ENCODE measurements at regions not wholly inside any gene's neighbourhood (a gene's known extent, or its start where the extent isn't known, plus 50 kb on each side); places are given as distances from the start of the nearest gene placed in this dataset.

GRCh38 chr15:66954601-66955000 lies 110.8 kb upstream of the SMAD3 start (continued):
- TF ChIP-seq PRDM15 (CRISPR knock-in tag; IDR thresholded peaks at IDR 0.05), result no peak

GRCh38 chr15:66955001-66955516 lies 110.3 kb upstream of the SMAD3 start:
- DNase-seq (ENCODE audit: low spot score), result no peak
- POLR2A ChIA-PET, result no interaction called here
- Mint-ChIP-seq H3K4me3 (no peak overlapping the region), H3K27me3 (ENCODE audit: low read depth) (no peaks in the 10 kb centered on the region), H3K27ac (no peak overlapping the region), H3K36me3 (no peaks in the 10 kb centered on the region), H3K9me3 (no peaks in the 10 kb centered on the region), H3K4me1 (no peaks in the 10 kb centered on the region)
- ATAC-seq, result no peak; the same call in 1 of the 2 replicates
- TF ChIP-seq ERG (CRISPR knock-in tag; IDR thresholded peaks at IDR 0.05) (no peak), HMGXB4 (CRISPR knock-in tag; IDR thresholded peaks at IDR 0.05) (no peak), ZNF532 (CRISPR knock-in tag; IDR thresholded peaks at IDR 0.05; ENCODE audit: borderline replicate concordance) (no peak), ZNF263 (CRISPR knock-in tag; IDR thresholded peaks at IDR 0.05; ENCODE audit: low read depth) (no peak), CREB1 (CRISPR knock-in tag; IDR thresholded peaks at IDR 0.05) (no peak), ZBTB43 (CRISPR knock-in tag; IDR thresholded peaks at IDR 0.05) (no peak)
- CTCF ChIA-PET, result interaction anchor here (1.3 kb wide), 1 partner anchor 8 kb away, joined by 4 read pairs; no protein-coding TSS in a partner anchor

- DNase-seq (ENCODE audit: low spot score) (no peak), ATAC-seq (no peak)
- Mint-ChIP-seq H3K27ac (no peak overlapping the region; the same call in 1 of the 2 replicates), H3K4me1 (no peaks in the 10 kb centered on the region), H3K36me3 (no peaks in the 10 kb centered on the region), H3K27me3 (ENCODE audit: low read depth) (no peaks in the 10 kb centered on the region), H3K9me3 (no peaks in the 10 kb centered on the region), H3K4me3 (no peak overlapping the region)
- CTCF ChIA-PET, result interaction anchor here (1.3 kb wide), 1 partner anchor 9 kb away, joined by 4 read pairs; no protein-coding TSS in a partner anchor
- POLR2A ChIA-PET, result no interaction called here
- TF ChIP-seq MXD4 (CRISPR knock-in tag; IDR thresholded peaks at IDR 0.05; ENCODE audit: borderline replicate concordance) (no peak), GTF2I (CRISPR knock-in tag; conservative IDR thresholded peaks at IDR 0.05) (no peak), ZSCAN18 (CRISPR knock-in tag; IDR thresholded peaks at IDR 0.05) (no peak), PRRX2 (CRISPR knock-in tag; IDR thresholded peaks at IDR 0.05) (no peak), MLX (CRISPR knock-in tag; IDR thresholded peaks at IDR 0.05) (no peak), EMX1 (CRISPR knock-in tag; IDR thresholded peaks at IDR 0.05) (no peak), E2F5 (CRISPR knock-in tag; IDR thresholded peaks at IDR 0.05) (no peak)
Observed at GRCh38 chr15:66955871-66956585, 109.4 kb upstream of the SMAD3 start.
